Left lung (tissue), 4 donors: ENCODE measurements at regions not wholly inside any gene's neighbourhood (a gene's known extent, or its start where the extent isn't known, plus 50 kb on each side); places are given as distances from the start of the nearest gene placed in this dataset.

Experiments
- ATAC-seq: fragments of 200-7000 bp; cut with Tn5 transposase; one replicate; pipeline ENCODE4 v1.9.1; 2020; ENCODE audit warnings: moderate library complexity
- DNase-seq, 4 donors: peaks; one replicate each; pipeline ENCODE4 v3.0.0-alpha.2; 2013 to 2020
- H3K27ac ChIP-seq, 2 donors: fragments of 200-600 bp; sonication (generic) in 1 of 2; one replicate each; pipeline versions ENCODE4 v1.5.0 to v1.8.0; 2020 to 2021
- H3K27me3 ChIP-seq, 2 donors: fragments of 200-600 bp; sonication (generic) in 1 of 2; one replicate each; pipeline versions ENCODE4 v1.5.0 to v1.8.0; 2020 to 2021
- H3K36me3 ChIP-seq, 2 donors: fragments of 200-600 bp; sonication (generic) in 1 of 2; one replicate each; pipeline versions ENCODE4 v1.5.0 to v1.8.0; 2020 to 2021
- H3K4me1 ChIP-seq, 2 donors: fragments of 200-600 bp; one replicate each; pipeline ENCODE4 v1.8.0; 2021
- H3K4me3 ChIP-seq, 2 donors: fragments of 200-600 bp; sonication (generic) in 1 of 2; one replicate each; pipeline versions ENCODE4 v1.5.0 to v1.8.0; 2020 to 2021; ENCODE audit warnings: mild to moderate bottlenecking in 1 of 2
- H3K9me3 ChIP-seq, 2 donors: fragments of 200-600 bp; sonication (generic) in 1 of 2; one replicate each; pipeline versions ENCODE4 v1.5.0 to v1.8.0; 2020 to 2021
- intact Hi-C, 2 donors: fragments of 100-400 bp; cut with DNase I; formaldehyde crosslinking; loops; one replicate each; pipeline versions ENCODE4 v1.11.2 to v1.14.2; 2022
- TF ChIP-seq, protein P1 (sequence below), 2 donors: fragments of 200-600 bp; sonication (generic) in 1 of 2; IDR thresholded peaks; one replicate each; pipeline versions ENCODE4 v1.5.0 to v1.8.0; 2021; ENCODE audit warnings: antibody characterized with exemption in 2 of 2
- donor health status: DM: no; HTN: yes; CAD: no.
- donor health status: DM: no; HTN: no; CAD: no.

DNA sequence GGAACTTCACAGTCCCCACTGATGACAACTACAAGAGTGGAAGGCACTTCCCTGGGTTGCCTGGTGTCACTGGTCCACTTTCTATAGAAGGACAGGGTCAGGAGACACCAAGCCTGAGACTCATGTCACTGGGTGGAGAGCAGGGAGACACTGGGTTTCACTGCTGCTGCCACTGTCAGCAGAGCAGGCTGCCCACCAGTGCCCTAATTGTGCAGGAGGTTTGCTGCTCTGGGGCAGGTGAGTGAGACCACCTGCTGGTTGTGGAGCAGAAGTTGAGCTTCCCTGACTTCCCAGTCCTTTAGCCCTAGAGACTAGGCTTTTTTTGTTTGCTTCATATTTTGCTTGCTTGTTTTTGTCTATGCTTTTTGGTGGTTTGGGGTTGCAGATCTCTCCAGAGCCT lies 528.4 kb upstream of the RGMA start:
- H3K9me3 ChIP-seq: no peaks in the 10 kb centered on the region
- intact Hi-C loops: no loop called here
- H3K27ac ChIP-seq: no peak overlapping the region
- TF ChIP-seq, protein P1, sequence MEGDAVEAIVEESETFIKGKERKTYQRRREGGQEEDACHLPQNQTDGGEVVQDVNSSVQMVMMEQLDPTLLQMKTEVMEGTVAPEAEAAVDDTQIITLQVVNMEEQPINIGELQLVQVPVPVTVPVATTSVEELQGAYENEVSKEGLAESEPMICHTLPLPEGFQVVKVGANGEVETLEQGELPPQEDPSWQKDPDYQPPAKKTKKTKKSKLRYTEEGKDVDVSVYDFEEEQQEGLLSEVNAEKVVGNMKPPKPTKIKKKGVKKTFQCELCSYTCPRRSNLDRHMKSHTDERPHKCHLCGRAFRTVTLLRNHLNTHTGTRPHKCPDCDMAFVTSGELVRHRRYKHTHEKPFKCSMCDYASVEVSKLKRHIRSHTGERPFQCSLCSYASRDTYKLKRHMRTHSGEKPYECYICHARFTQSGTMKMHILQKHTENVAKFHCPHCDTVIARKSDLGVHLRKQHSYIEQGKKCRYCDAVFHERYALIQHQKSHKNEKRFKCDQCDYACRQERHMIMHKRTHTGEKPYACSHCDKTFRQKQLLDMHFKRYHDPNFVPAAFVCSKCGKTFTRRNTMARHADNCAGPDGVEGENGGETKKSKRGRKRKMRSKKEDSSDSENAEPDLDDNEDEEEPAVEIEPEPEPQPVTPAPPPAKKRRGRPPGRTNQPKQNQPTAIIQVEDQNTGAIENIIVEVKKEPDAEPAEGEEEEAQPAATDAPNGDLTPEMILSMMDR (IDR thresholded peaks at IDR 0.05): no peak
- H3K27me3 ChIP-seq: peaks cover 0 to 6% of the 10 kb centered on the region in 2 donors
- H3K4me1 ChIP-seq: no peaks in the 10 kb centered on the region
- H3K4me3 ChIP-seq: no peak overlapping the region
- ATAC-seq: no peak
- H3K36me3 ChIP-seq: no peaks in the 10 kb centered on the region
- peak in 1 of 4 donors; percentile 8 for DNase-seq

DNA sequence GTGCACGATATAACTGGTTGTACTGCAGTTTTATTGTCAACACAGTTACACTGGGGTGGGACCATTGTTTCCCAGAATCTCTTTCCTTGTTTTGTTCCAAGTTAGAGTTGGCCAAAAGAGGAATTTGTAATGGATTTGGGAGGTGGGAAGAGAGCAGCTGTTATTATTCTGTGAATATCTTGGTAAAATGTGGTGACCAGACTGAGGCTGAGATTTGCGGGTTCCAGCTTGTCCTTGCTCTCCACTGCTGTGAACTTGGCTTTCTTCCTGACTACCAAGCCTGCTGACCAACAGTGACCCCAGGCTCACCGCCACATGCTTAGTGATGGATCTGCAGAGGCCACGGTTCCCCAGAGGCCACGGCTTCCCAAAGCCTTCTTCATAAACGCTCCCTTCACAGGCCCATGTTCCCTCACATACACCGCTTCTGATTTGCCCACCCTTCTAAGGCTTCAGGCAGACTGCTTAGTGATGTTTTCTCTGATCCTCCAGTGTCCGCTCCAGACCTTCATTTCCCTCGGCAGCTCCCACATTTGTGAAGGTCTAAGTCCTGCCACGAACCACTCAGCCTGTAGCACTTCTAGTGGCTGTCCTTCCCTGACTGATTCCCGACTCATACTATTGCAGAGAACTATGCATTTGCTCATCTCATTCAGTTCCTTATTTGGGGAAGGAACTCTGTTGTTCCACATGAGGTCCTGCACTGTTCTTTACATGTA lies 525.5 kb upstream of the RGMA start:
- Histone ChIP-seq H3K4me1 (no peaks in the 10 kb centered on the region), H3K27me3 (peaks cover 0 to 6% of the 10 kb centered on the region in 2 donors), H3K27ac (no peak overlapping the region), H3K4me3 (no peak overlapping the region), H3K36me3 (no peaks in the 10 kb centered on the region), H3K9me3 (no peaks in the 10 kb centered on the region)
- no peak for DNase-seq
- intact Hi-C loops: no loop called here
- TF ChIP-seq, protein P1 (IDR thresholded peaks at IDR 0.05): no peak
- no peak for ATAC-seq

DNA sequence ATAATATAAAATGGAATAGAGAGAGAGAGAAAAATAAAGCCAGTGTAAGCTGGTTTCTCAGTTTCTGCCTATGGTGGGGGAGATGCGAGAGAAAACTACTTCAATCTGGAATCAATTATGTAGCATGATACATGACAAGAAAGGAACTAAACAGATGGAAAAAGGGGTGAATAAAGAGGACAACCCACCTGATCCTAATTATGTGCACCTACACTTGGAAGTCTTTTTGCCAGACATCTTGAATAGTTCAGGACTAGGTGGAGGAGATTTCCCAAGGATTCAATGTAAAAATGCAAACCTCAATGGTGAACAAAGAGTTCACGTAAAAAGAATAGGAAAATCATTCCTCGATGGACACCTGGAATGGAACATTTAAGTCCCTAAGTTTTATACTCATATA lies 524.4 kb upstream of the RGMA start:
- no peaks in the 10 kb centered on the region for H3K9me3 ChIP-seq
- ATAC-seq (no peak), DNase-seq (no peak)
- H3K4me1 ChIP-seq: no peaks in the 10 kb centered on the region
- no peak overlapping the region for H3K4me3 ChIP-seq
- intact Hi-C loops: no loop called here
- TF ChIP-seq, protein P1 (IDR thresholded peaks at IDR 0.05): no peak
- H3K36me3 ChIP-seq: no peaks in the 10 kb centered on the region
- no peak overlapping the region for H3K27ac ChIP-seq
- peaks cover 0 to 6% of the 10 kb centered on the region in 2 donors for H3K27me3 ChIP-seq

DNA sequence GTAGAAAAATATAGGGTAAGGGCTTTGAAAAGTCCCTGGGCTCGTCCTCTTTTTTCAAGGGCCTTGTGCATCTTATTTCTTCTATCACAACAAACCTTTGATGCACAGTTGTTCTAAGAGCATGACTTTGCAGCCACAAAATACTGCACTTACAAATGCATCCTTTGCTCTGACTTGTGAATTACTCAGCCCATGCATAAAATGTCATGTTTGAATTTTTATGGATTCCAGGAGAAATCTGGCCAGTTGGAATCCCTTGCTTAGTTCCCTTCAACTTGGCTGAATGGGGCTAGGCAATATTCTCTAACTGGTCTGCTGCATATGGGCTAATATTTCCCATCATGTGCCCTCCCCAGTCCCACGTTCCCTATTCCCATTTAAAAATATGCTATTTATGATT lies 523.9 kb upstream of the RGMA start:
- Histone ChIP-seq H3K4me3 (no peak overlapping the region), H3K27me3 (peaks cover 0 to 6% of the 10 kb centered on the region in 2 donors), H3K36me3 (no peaks in the 10 kb centered on the region), H3K27ac (no peak overlapping the region), H3K9me3 (no peaks in the 10 kb centered on the region), H3K4me1 (no peaks in the 10 kb centered on the region)
- no peak for DNase-seq
- TF ChIP-seq, protein P1 (IDR thresholded peaks at IDR 0.05): no peak
- ATAC-seq: no peak
- intact Hi-C loops: no loop called here

DNA sequence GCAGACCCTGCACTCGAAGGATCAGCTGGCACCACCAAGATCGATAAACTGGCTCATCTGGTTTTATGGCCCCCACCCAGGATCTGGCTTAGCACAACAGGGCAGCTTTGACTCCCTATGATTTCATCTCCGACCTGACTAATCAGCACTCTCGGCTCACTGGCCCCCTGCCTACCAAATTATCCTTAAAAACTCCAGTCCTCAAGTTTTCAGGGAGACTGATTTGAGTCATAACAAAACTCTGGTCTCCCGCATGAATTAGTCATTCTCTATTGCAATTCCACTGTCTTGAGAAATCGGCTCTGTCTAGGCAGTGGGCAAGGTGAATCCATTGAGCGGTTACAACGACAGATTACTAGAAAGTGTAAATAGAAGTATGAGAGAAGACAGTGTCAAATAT lies 521.9 kb upstream of the RGMA start:
- no peaks in the 10 kb centered on the region for H3K36me3 ChIP-seq
- H3K4me3 ChIP-seq: no peak overlapping the region
- H3K27me3 ChIP-seq: no peaks in the 10 kb centered on the region
- no peaks in the 10 kb centered on the region for H3K4me1 ChIP-seq
- intact Hi-C loops: no loop called here
- H3K9me3 ChIP-seq: no peaks in the 10 kb centered on the region
- ATAC-seq (no peak), DNase-seq (no peak)
- TF ChIP-seq, protein P1 (IDR thresholded peaks at IDR 0.05): no peak
- no peak overlapping the region for H3K27ac ChIP-seq
